ENCODE measurements at regions not wholly inside any gene's neighbourhood (a gene's known extent, or its start where the extent isn't known, plus 50 kb on each side); places are given as distances from the start of the nearest gene placed in this dataset.

DNA sequence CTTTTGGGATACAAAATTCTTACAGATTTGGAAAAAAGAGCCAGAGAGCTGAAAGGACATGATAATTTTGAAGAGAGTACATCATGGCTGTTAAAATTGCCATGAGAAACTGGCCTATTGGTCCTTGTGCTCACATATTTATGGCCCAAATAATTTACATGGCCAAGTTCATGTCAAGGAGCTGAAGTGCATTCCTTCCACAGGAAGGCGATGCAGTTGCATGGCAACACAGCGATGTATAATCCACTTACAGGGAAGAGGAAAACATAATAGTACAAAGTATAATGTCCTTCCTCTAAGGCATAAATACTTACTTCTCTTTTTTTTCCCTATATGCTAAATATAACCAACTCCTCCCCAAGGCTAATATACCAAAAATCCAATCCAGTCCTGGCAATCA lies 914.5 kb upstream of the AGA start:
- no peak overlapping the region for H3K4me3 ChIP-seq (replicated peaks; ENCODE audit: low read depth, low read length)
- TF ChIP-seq, protein P1, sequence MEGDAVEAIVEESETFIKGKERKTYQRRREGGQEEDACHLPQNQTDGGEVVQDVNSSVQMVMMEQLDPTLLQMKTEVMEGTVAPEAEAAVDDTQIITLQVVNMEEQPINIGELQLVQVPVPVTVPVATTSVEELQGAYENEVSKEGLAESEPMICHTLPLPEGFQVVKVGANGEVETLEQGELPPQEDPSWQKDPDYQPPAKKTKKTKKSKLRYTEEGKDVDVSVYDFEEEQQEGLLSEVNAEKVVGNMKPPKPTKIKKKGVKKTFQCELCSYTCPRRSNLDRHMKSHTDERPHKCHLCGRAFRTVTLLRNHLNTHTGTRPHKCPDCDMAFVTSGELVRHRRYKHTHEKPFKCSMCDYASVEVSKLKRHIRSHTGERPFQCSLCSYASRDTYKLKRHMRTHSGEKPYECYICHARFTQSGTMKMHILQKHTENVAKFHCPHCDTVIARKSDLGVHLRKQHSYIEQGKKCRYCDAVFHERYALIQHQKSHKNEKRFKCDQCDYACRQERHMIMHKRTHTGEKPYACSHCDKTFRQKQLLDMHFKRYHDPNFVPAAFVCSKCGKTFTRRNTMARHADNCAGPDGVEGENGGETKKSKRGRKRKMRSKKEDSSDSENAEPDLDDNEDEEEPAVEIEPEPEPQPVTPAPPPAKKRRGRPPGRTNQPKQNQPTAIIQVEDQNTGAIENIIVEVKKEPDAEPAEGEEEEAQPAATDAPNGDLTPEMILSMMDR (IDR thresholded peaks at IDR 0.05; ENCODE audit: low read depth, low read length, missing control alignments): no peak
- DNase-seq (ENCODE audit: extremely low read depth, low read depth): no peak

DNA sequence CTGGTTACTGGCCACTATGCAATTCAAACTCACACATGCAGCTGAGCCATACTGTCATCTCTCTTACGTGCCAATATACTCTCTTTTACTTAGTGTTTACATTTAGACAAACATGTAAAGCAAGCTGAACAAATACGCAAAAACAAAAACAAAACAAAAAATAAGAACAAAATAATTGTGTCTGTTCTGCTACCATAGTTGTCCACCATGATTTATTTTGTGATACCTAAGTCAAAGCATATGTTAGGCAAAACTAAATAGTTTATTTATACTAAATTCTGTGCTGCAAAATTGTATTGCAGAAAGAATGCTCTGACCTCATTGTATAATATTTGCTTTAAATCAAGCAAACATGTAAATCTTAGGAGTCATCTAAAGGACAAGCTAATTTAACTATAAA lies 943.2 kb upstream of the AGA start:
- H3K4me3 ChIP-seq (replicated peaks; ENCODE audit: low read depth, low read length): no peak overlapping the region
- TF ChIP-seq, protein P1 (IDR thresholded peaks at IDR 0.05; ENCODE audit: low read depth, low read length, missing control alignments): no peak
- DNase-seq (ENCODE audit: extremely low read depth, low read depth): no peak

DNA sequence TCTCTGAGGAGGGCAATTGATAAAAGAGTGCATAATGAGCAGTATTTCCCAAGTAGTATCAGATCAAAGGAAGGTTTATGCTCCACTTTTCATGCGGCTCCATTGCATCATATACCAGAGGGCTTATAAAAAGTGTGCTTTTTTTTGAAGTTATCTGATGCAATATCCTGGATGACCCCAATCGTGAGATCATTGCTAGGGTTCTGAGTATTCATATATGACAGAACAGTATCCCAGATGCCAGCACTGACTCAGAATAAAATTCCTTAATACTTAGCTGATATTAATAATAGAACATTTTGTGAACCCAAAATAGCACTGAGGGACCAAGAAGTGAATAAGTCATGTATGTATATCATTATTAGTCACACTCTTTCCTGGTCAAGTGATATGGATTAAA lies 945.5 kb upstream of the AGA start:
- H3K4me3 ChIP-seq (replicated peaks; ENCODE audit: low read depth, low read length): no peak overlapping the region
- TF ChIP-seq, protein P1 (IDR thresholded peaks at IDR 0.05; ENCODE audit: low read depth, low read length, missing control alignments): no peak
- no peak for DNase-seq (ENCODE audit: extremely low read depth, low read depth)

DNA sequence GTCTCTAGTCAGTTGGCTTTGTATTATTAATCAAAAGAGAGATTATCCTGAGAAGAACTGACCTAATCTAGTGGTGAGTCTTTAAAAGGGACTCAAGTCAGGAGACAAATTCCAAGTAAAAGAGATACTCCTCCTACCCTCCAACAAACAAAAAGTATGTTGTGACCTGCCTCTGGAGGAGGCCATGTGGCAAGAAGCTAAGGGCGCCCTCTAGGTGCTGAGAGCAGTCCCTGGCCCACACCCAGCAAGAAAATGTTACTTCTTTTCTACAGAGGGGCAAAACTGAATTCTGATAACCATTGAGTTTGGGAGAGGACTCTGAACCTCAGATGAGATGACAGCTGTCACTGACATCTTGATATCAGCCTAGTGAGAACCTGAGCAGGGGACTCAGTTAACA lies 953.6 kb upstream of the AGA start:
- TF ChIP-seq, protein P1 (IDR thresholded peaks at IDR 0.05; ENCODE audit: low read depth, low read length, missing control alignments): no peak
- DNase-seq (ENCODE audit: extremely low read depth, low read depth): no peak
- H3K4me3 ChIP-seq (replicated peaks; ENCODE audit: low read depth, low read length): no peak overlapping the region

DNA sequence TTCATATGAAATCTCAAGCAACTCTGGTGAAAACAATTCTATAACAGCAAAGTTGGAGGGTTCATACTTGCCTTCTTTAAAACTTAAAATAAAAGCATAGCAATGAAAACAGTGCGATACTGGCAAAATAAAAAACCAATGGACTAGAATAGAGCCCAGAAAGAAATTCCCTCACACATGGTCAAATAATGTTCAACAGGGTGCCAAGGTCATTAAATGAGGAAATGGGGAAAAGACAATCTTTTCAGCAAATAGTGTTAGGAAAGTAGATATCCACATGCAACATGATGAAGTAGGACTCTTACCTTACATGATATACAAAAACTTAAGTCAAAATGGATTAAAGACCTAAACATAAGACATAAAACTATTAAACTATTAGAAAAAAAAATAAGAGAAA lies 970.2 kb upstream of the AGA start:
- TF ChIP-seq, protein P1 (IDR thresholded peaks at IDR 0.05; ENCODE audit: low read depth, low read length, missing control alignments): no peak
- no peak overlapping the region for H3K4me3 ChIP-seq (replicated peaks; ENCODE audit: low read depth, low read length)
- no peak for DNase-seq (ENCODE audit: extremely low read depth, low read depth)

DNA sequence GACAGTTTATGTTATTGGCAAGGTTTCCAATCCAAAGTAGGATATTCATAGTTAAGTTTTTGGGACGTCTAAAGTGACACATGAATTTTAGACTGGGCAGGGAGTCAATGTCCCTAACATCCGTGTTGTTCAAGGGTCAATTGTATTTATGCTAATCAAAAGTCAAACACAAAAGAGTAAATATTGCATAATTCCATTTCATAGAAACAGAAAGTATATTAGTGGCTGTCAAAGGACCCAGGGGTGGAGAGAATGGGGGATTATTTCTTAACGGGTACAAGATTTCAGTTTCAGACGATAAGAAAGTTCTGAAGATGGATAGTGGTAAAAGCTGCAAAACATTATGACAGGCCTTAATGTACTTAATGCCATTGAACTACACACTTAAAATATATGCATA lies 971.8 kb upstream of the AGA start:
- DNase-seq (ENCODE audit: extremely low read depth, low read depth): no peak
- H3K4me3 ChIP-seq (replicated peaks; ENCODE audit: low read depth, low read length): no peak overlapping the region
- TF ChIP-seq, protein P1 (IDR thresholded peaks at IDR 0.05; ENCODE audit: low read depth, low read length, missing control alignments): no peak

DNA sequence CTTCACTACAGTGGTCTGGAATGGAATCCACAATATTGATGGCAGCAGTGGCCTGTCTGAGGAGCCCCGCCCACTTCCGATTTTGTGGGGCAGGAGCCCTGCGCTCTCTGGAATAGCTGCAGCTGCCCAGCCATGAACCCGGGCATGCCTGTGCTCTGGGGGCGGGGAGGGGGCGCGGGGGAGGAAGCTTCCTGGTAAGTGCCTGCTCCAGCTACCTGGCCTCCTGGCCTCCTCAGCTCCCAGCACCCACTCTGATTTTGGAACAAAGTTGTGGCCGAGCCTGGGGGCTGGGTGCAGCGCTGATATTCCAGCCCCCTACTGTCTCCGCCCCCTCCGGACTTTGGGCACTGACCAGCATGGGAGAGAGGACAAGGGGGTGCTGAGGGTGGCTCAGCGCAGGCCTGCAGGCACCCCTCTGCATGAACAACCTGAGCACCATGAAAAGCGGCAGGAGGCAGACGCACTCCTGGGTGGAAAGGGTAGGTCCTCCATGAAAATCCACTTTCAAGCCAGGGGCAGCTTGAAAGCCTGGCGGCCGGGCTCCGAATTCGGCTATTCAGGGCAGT lies 972.7 kb upstream of the AGA start:
- H3K4me3 ChIP-seq (replicated peaks; ENCODE audit: low read depth, low read length): no peak overlapping the region
- DNase-seq (ENCODE audit: extremely low read depth, low read depth): no peak
- TF ChIP-seq, protein P1 (IDR thresholded peaks at IDR 0.05; ENCODE audit: low read depth, low read length, missing control alignments): no peak

Measured in HFF-Myc (cell line).